Adrenal gland (tissue), 9 donors: ENCODE measurements at regions not wholly inside any gene's neighbourhood (a gene's known extent, or its start where the extent isn't known, plus 50 kb on each side); places are given as distances from the start of the nearest gene placed in this dataset.

Experiments
- DNase-seq, 7 donors: peaks; one replicate each; pipeline ENCODE4 v3.0.0-alpha.2; 2019 to 2020
- H3K27ac ChIP-seq, 5 donors: fragments of 200-600 bp; sonication (generic) in 4 of 5; 1 replicate in 3 of 5; 2 replicates in 2 of 5; pipeline versions ENCODE4 v1.5.1 to v1.8.0; 2016 to 2020; ENCODE audit warnings: mild to moderate bottlenecking in 1 of 5
- H3K27me3 ChIP-seq: fragments of 200-600 bp; 2 replicates; pipeline ENCODE4 v1.8.0; 2021
- H3K36me3 ChIP-seq, 2 donors: fragments of 200-600 bp; replicated peaks in 1 of 2; 1 replicate in 1 of 2; 2 replicates in 1 of 2; pipeline versions ENCODE4 v1.5.1 to v1.8.0; 2018 to 2022
- H3K4me1 ChIP-seq, 2 donors: fragments of 200-600 bp; replicated peaks in 1 of 2; 1 replicate in 1 of 2; 2 replicates in 1 of 2; pipeline versions ENCODE4 v1.5.1 to v1.8.0; 2018 to 2021
- H3K4me3 ChIP-seq, 4 donors: fragments of 200-600 bp; sonication (generic) in 3 of 4; one replicate each; pipeline ENCODE4 v1.5.1; 2016 to 2018
- H3K9me3 ChIP-seq, 3 donors: fragments of 200-600 bp; sonication (generic) in 1 of 3; replicated peaks in 1 of 3; 1 replicate in 2 of 3; 2 replicates in 1 of 3; pipeline versions ENCODE4 v1.5.1 to v1.8.0; 2016 to 2021
- CTCF ChIP-seq, 6 experiments: fragments of 450-650 bp in 4 of 6; fragments of 200-600 bp in 2 of 6; sonication (generic) in 1 of 6; IDR thresholded peaks; 1 replicate in 5 of 6; 2 replicates in 1 of 6; pipeline versions ENCODE4 v1.5.1 to v1.8.0; 2016 to 2021; ENCODE audit warnings: antibody characterized with exemption in 6 of 6, mild to moderate bottlenecking in 2 of 6, moderate library complexity in 1 of 6
- POLR2A ChIP-seq, 2 donors: fragments of 450-650 bp; IDR thresholded peaks; one replicate each; pipeline ENCODE4 v1.6.1; 2017; ENCODE audit warnings: antibody characterized with exemption in 2 of 2, mild to moderate bottlenecking in 2 of 2, moderate library complexity in 1 of 2
- WGBS, 4 donors: extraction: QIAGEN DNeasy Blood & Tissue Kit in 2 of 4; methylation state at CpG; one replicate each; pipeline versions ENCODE4 v1.1.5 to v1.1.7; 2013 to 2017; 5-methylcytosine and 5-hydroxymethylcytosine counted together
- intact Hi-C, 2 donors: fragments of 100-400 bp; cut with DNase I; formaldehyde crosslinking; loops; one replicate each; pipeline versions ENCODE4 v1.14.1 to v1.15.0; 2022 to 2023
- donor health status: healthy with polysubstance abuse.
- donor health status: Bipolar disorder and iron deficiency.
- donor health status: DM: yes; HTN: yes; CAD: no.
- donor health status: DM: no; HTN: no; CAD: no.
- donor health status: DM: no; HTN: no; CAD: no.

GRCh38 chr12:21073129-21073528 lies 57.9 kb upstream of the SLCO1B1 start:
- WGBS, 4 donors, result 68 to 83% (median 80%) methylated on average over 2 of the region's 2 CpGs
- H3K27ac ChIP-seq, result no peak overlapping the region
- no peaks in the 10 kb centered on the region for H3K4me1 ChIP-seq
- no peak for DNase-seq
- no peak overlapping the region for H3K4me3 ChIP-seq
- TF ChIP-seq CTCF (IDR thresholded peaks at IDR 0.05) (no peak), POLR2A (IDR thresholded peaks at IDR 0.05) (no peak)
- intact Hi-C loops, result no loop called here
- H3K27me3 ChIP-seq, result no peaks in the 10 kb centered on the region
- H3K36me3 ChIP-seq, result no peaks in the 10 kb centered on the region
- no peaks in the 10 kb centered on the region for H3K9me3 ChIP-seq

GRCh38 chr12:21073822-21074460 lies 57.1 kb upstream of the SLCO1B1 start:
- Histone ChIP-seq H3K4me3 (no peak overlapping the region), H3K4me1 (no peaks in the 10 kb centered on the region), H3K9me3 (no peaks in the 10 kb centered on the region), H3K27me3 (no peaks in the 10 kb centered on the region), H3K27ac (no peak overlapping the region), H3K36me3 (no peaks in the 10 kb centered on the region)
- intact Hi-C loops, result no loop called here
- TF ChIP-seq CTCF (IDR thresholded peaks at IDR 0.05), result no peak
- WGBS, 4 donors, result 79 to 84% (median 81%) methylated on average over 9 of the region's 9 CpGs
- no peak for DNase-seq
